ENCODE measurements at regions not wholly inside any gene's neighbourhood (a gene's known extent, or its start where the extent isn't known, plus 50 kb on each side); places are given as distances from the start of the nearest gene placed in this dataset.

DNA sequence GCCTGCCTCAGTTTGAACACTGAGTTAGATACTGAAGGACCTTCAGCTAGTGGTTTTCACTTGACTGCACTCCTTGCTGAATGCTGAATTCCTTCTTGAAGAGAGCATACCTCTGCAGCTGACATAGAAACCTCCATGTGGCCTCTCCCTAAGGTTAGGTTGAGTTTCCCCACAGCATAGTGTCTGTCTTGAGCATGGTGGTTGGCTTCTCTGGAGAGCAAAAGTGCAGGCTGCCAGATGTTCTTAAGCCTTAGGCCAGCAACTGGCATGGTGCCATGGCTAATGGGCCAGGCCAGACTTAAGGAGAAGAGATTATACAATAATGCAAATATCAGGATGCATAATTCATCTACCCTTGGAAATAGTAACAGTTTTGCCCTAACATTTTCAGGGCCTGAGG is 545.6 kb upstream of the ZNF385D start:
- ChIA-PET POLR2A (no interaction called here), CTCF (no interaction called here)
- ATAC-seq, result no peak
- Histone ChIP-seq H3K27ac (no peak overlapping the region), H3K4me1 (no peaks in the 10 kb centered on the region), H3K9me3 (no peaks in the 10 kb centered on the region; the same call in 2 of the 3 replicates), H3K4me2 (no peak overlapping the region), H3K4me3 (no peak overlapping the region)
- no peak for FAIRE-seq
- TF ChIP-seq RFX5 (IDR thresholded peaks at IDR 0.05) (no peak), KDM1A (IDR thresholded peaks at IDR 0.05; ENCODE audit: low read depth) (no peak), PHF8 (IDR thresholded peaks at IDR 0.05; ENCODE audit: borderline replicate concordance, low read depth) (no peak), HOXB5 (CRISPR knock-in tag; IDR thresholded peaks at IDR 0.05) (no peak), HOXA7 (CRISPR knock-in tag; IDR thresholded peaks at IDR 0.05) (no peak), MAZ (IDR thresholded peaks at IDR 0.05; ENCODE audit: borderline replicate concordance, low read depth, low read length) (no peak), FOSB (CRISPR knock-in tag; IDR thresholded peaks at IDR 0.05) (no peak), POLR2A (IDR thresholded peaks at IDR 0.05; ENCODE audit: low read length) (no peak), EHF (CRISPR knock-in tag; IDR thresholded peaks at IDR 0.05) (no peak), MAFK (IDR thresholded peaks at IDR 0.05; ENCODE audit: partially characterized antibody) (no peak), BHLHE40 (IDR thresholded peaks at IDR 0.05; ENCODE audit: low read depth, low read length) (no peak), ZFP36 (IDR thresholded peaks at IDR 0.05; ENCODE audit: borderline replicate concordance, partially characterized antibody) (no peak), CBX8 (IDR thresholded peaks at IDR 0.05) (no peak), RAD21 (conservative IDR thresholded peaks at IDR 0.05 in 1 of 2, IDR thresholded peaks at IDR 0.05 in 1 of 2) (no peak)
- TF ChIP-seq, protein P1, sequence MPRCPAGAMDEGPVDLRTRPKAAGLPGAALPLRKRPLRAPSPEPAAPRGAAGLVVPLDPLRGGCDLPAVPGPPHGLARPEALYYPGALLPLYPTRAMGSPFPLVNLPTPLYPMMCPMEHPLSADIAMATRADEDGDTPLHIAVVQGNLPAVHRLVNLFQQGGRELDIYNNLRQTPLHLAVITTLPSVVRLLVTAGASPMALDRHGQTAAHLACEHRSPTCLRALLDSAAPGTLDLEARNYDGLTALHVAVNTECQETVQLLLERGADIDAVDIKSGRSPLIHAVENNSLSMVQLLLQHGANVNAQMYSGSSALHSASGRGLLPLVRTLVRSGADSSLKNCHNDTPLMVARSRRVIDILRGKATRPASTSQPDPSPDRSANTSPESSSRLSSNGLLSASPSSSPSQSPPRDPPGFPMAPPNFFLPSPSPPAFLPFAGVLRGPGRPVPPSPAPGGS (IDR thresholded peaks at IDR 0.05), result no peak
- TF ChIP-seq, protein P2, sequence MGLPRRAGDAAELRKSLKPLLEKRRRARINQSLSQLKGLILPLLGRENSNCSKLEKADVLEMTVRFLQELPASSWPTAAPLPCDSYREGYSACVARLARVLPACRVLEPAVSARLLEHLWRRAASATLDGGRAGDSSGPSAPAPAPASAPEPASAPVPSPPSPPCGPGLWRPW (IDR thresholded peaks at IDR 0.05), result no peak
- TF ChIP-seq, protein P3, sequence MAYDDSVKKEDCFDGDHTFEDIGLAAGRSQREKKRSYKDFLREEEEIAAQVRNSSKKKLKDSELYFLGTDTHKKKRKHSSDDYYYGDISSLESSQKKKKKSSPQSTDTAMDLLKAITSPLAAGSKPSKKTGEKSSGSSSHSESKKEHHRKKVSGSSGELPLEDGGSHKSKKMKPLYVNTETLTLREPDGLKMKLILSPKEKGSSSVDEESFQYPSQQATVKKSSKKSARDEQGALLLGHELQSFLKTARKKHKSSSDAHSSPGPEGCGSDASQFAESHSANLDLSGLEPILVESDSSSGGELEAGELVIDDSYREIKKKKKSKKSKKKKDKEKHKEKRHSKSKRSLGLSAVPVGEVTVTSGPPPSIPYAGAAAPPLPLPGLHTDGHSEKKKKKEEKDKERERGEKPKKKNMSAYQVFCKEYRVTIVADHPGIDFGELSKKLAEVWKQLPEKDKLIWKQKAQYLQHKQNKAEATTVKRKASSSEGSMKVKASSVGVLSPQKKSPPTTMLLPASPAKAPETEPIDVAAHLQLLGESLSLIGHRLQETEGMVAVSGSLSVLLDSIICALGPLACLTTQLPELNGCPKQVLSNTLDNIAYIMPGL (CRISPR knock-in tag; IDR thresholded peaks at IDR 0.05; ENCODE audit: borderline replicate concordance), result no peak
- DNase-seq (ENCODE audit: low read depth in 1 of 2, low spot score in 1 of 2), result no peak

DNA sequence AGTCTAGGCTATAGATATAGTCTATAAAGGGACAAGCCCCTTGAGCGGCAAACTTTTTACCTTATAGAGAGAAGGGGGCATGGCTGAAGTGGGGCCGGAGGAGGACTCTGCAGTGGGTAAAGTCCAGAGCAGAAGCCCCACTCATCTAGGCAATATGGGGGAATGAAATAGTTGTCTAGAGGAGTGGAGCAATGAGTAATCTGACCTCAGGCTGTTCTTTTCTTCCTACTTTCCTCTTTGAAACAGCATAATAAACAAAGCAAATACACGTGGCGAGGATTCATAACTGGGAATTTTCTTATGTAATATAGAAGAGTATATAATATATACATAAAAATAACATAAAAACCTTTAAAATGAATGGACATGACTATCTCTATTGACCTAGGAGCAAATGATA is 546.4 kb upstream of the ZNF385D start:
- TF ChIP-seq EP300 (IDR thresholded peaks at IDR 0.05) (no peak), KDM5A (IDR thresholded peaks at IDR 0.05) (no peak), HDAC2 (IDR thresholded peaks at IDR 0.05) (no peak), FOXS1 (CRISPR knock-in tag; IDR thresholded peaks at IDR 0.05) (no peak), SREBF2 (IDR thresholded peaks at IDR 0.05) (no peak), RAD21 (conservative IDR thresholded peaks at IDR 0.05 in 1 of 2, IDR thresholded peaks at IDR 0.05 in 1 of 2) (no peak), EHF (CRISPR knock-in tag; IDR thresholded peaks at IDR 0.05) (no peak), NR3C1 (IDR thresholded peaks at IDR 0.05) (no peak), FOSB (CRISPR knock-in tag; IDR thresholded peaks at IDR 0.05) (no peak), FOSL2 (IDR thresholded peaks at IDR 0.05) (no peak), FOSL2 (CRISPR knock-in tag; IDR thresholded peaks at IDR 0.05) (no peak)
- TF ChIP-seq, protein P3 (CRISPR knock-in tag; IDR thresholded peaks at IDR 0.05; ENCODE audit: borderline replicate concordance), result no peak
- TF ChIP-seq, protein P4, sequence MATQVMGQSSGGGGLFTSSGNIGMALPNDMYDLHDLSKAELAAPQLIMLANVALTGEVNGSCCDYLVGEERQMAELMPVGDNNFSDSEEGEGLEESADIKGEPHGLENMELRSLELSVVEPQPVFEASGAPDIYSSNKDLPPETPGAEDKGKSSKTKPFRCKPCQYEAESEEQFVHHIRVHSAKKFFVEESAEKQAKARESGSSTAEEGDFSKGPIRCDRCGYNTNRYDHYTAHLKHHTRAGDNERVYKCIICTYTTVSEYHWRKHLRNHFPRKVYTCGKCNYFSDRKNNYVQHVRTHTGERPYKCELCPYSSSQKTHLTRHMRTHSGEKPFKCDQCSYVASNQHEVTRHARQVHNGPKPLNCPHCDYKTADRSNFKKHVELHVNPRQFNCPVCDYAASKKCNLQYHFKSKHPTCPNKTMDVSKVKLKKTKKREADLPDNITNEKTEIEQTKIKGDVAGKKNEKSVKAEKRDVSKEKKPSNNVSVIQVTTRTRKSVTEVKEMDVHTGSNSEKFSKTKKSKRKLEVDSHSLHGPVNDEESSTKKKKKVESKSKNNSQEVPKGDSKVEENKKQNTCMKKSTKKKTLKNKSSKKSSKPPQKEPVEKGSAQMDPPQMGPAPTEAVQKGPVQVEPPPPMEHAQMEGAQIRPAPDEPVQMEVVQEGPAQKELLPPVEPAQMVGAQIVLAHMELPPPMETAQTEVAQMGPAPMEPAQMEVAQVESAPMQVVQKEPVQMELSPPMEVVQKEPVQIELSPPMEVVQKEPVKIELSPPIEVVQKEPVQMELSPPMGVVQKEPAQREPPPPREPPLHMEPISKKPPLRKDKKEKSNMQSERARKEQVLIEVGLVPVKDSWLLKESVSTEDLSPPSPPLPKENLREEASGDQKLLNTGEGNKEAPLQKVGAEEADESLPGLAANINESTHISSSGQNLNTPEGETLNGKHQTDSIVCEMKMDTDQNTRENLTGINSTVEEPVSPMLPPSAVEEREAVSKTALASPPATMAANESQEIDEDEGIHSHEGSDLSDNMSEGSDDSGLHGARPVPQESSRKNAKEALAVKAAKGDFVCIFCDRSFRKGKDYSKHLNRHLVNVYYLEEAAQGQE (IDR thresholded peaks at IDR 0.05), result no peak
- H3K4me2 ChIP-seq, result no peak overlapping the region
- no peaks in the 10 kb centered on the region; the same call in 2 of the 3 replicates for H3K9me3 ChIP-seq
- H3K4me1 ChIP-seq, result no peaks in the 10 kb centered on the region
- POLR2A ChIA-PET, result no interaction called here
- CTCF ChIA-PET, result no interaction called here
- FAIRE-seq, result no peak
- no peak overlapping the region for H3K4me3 ChIP-seq
- no peak for DNase-seq (ENCODE audit: low read depth in 1 of 2, low spot score in 1 of 2)
- WGBS (ENCODE audit: missing lambda C conversion rate), result 45% methylated on average over 4 of the region's 4 CpGs
- H3K27ac ChIP-seq, result no peak overlapping the region
- no peak for ATAC-seq
